GM19023 (cell line): ENCODE measurements at regions not wholly inside any gene's neighbourhood (a gene's known extent, or its start where the extent isn't known, plus 50 kb on each side); places are given as distances from the start of the nearest gene placed in this dataset.

ENCODE experiments used
- ATAC-seq: cut with Tn5 transposase; IDR thresholded peaks from one replicate; pipeline ENCODE4 v1.9.1; 2021; ENCODE audit warnings: mild to moderate bottlenecking, moderate library complexity; ENCODE audit not compliant: unreplicated experiment

- ATAC-seq = no peak
Observed at GRCh38 chr15:97654481-97655076, 305.9 kb upstream of the ARRDC4 start.

- no peak for ATAC-seq
Observed at GRCh38 chr15:97661796-97662195, 298.7 kb upstream of the ARRDC4 start.

GRCh38 chr15:97672586-97672985 lies 287.9 kb upstream of the ARRDC4 start:
- ATAC-seq = no peak

- no peak for ATAC-seq
Observed at GRCh38 chr15:97678656-97679055, 281.8 kb upstream of the ARRDC4 start.

GRCh38 chr15:97679106-97679688 lies 281.3 kb upstream of the ARRDC4 start:
- no peak for ATAC-seq

GRCh38 chr15:97680606-97681220 lies 279.8 kb upstream of the ARRDC4 start:
- no peak for ATAC-seq

- ATAC-seq = no peak
Observed at GRCh38 chr15:97683831-97684230, 276.7 kb upstream of the ARRDC4 start.

GRCh38 chr15:97684249-97684648 lies 276.3 kb upstream of the ARRDC4 start:
- ATAC-seq = no peak

GRCh38 chr15:97686324-97686723 lies 274.2 kb upstream of the ARRDC4 start:
- no peak for ATAC-seq

- ATAC-seq = no peak
Observed at GRCh38 chr15:97687654-97688053, 272.8 kb upstream of the ARRDC4 start.

GRCh38 chr15:97688177-97688576 lies 272.3 kb upstream of the ARRDC4 start:
- ATAC-seq = no peak

GRCh38 chr15:97688886-97689285 lies 271.6 kb upstream of the ARRDC4 start:
- no peak for ATAC-seq

GRCh38 chr15:97691078-97691477 lies 269.4 kb upstream of the ARRDC4 start:
- no peak for ATAC-seq

- ATAC-seq = no peak
Observed at GRCh38 chr15:97691799-97692198, 268.7 kb upstream of the ARRDC4 start.

- no peak for ATAC-seq
Observed at GRCh38 chr15:97692301-97693015, 268.0 kb upstream of the ARRDC4 start.

GRCh38 chr15:97694456-97694855 lies 266.0 kb upstream of the ARRDC4 start:
- no peak for ATAC-seq

GRCh38 chr15:97703400-97703799 lies 257.1 kb upstream of the ARRDC4 start:
- ATAC-seq = no peak

- ATAC-seq = no peak
Observed at GRCh38 chr15:97706059-97706458, 254.4 kb upstream of the ARRDC4 start.

GRCh38 chr15:97708252-97708651 lies 252.3 kb upstream of the ARRDC4 start:
- ATAC-seq = no peak

GRCh38 chr15:97712530-97712929 lies 248.0 kb upstream of the ARRDC4 start:
- ATAC-seq = no peak

- no peak for ATAC-seq
Observed at GRCh38 chr15:97717806-97718205, 242.7 kb upstream of the ARRDC4 start.

- no peak for ATAC-seq
Observed at GRCh38 chr15:97718509-97718908, 242.0 kb upstream of the ARRDC4 start.
